ENCODE measurements at regions not wholly inside any gene's neighbourhood (a gene's known extent, or its start where the extent isn't known, plus 50 kb on each side); places are given as distances from the start of the nearest gene placed in this dataset.

- Histone ChIP-seq H3K4me3 (no peak overlapping the region), H3K9me3 (peaks cover 0 to 5% (median 0%) of the 10 kb centered on the region in 11 donors), H3K36me3 (no peaks in the 10 kb centered on the region), H3K27me3 (no peaks in the 10 kb centered on the region), H3K4me1 (no peaks in the 10 kb centered on the region), H3K27ac (no peak overlapping the region)
- DNase-seq (no peak), ATAC-seq (no peak)
- WGBS, 2 donors, result 81 to 84% methylated on average over 1 of the region's 1 CpG
- TF ChIP-seq CTCF (IDR thresholded peaks at IDR 0.05), result no peak
- intact Hi-C loops (cut with DNase I), result no loop called here
Measured at GRCh38 chr14:38618514-38618913, 362.6 kb upstream of the CLEC14A start.

- TF ChIP-seq CTCF (IDR thresholded peaks at IDR 0.05), result no peak
- peaks cover 0 to 5% (median 0%) of the 10 kb centered on the region in 11 donors for H3K9me3 ChIP-seq
- no peaks in the 10 kb centered on the region for H3K27me3 ChIP-seq
- no peak overlapping the region for H3K4me3 ChIP-seq
- no peak overlapping the region for H3K27ac ChIP-seq
- H3K4me1 ChIP-seq, result no peaks in the 10 kb centered on the region
- DNase-seq, result no peak
- WGBS, 2 donors, result 56 to 66% methylated on average over 4 of the region's 4 CpGs
- H3K36me3 ChIP-seq, result no peaks in the 10 kb centered on the region
- intact Hi-C loops (cut with DNase I), result no loop called here
- ATAC-seq, result no peak
Measured at GRCh38 chr14:38616959-38617358, 361.1 kb upstream of the CLEC14A start.

- intact Hi-C loops (cut with DNase I), result no loop called here
- WGBS, 2 donors, result 59 to 80% methylated on average over 2 of the region's 2 CpGs
- Histone ChIP-seq H3K4me3 (no peak overlapping the region), H3K27me3 (no peaks in the 10 kb centered on the region), H3K36me3 (no peaks in the 10 kb centered on the region), H3K9me3 (peaks cover 0 to 12% (median 0%) of the 10 kb centered on the region in 11 donors), H3K27ac (no peak overlapping the region), H3K4me1 (no peaks in the 10 kb centered on the region)
- DNase-seq, result no peak
- TF ChIP-seq CTCF (IDR thresholded peaks at IDR 0.05), result no peak
- no peak for ATAC-seq
Measured at GRCh38 chr14:38611928-38612327, 356.0 kb upstream of the CLEC14A start.

- 89 to 100% methylated on average over 1 of the region's 1 CpG for WGBS, 2 donors
- intact Hi-C loops (cut with DNase I), result no loop called here
- ATAC-seq, result no peak
- Histone ChIP-seq H3K27me3 (no peaks in the 10 kb centered on the region), H3K4me3 (no peak overlapping the region), H3K36me3 (no peaks in the 10 kb centered on the region), H3K9me3 (peaks cover 0 to 12% (median 0%) of the 10 kb centered on the region in 11 donors), H3K27ac (no peak overlapping the region), H3K4me1 (no peaks in the 10 kb centered on the region)
- no peak for TF ChIP-seq CTCF (IDR thresholded peaks at IDR 0.05)
- no peak for DNase-seq
Measured at GRCh38 chr14:38608244-38608643, 352.4 kb upstream of the CLEC14A start.

Data from heart right ventricle (tissue), 16 donors.